ENCODE measurements at regions not wholly inside any gene's neighbourhood (a gene's known extent, or its start where the extent isn't known, plus 50 kb on each side); places are given as distances from the start of the nearest gene placed in this dataset.

DNA sequence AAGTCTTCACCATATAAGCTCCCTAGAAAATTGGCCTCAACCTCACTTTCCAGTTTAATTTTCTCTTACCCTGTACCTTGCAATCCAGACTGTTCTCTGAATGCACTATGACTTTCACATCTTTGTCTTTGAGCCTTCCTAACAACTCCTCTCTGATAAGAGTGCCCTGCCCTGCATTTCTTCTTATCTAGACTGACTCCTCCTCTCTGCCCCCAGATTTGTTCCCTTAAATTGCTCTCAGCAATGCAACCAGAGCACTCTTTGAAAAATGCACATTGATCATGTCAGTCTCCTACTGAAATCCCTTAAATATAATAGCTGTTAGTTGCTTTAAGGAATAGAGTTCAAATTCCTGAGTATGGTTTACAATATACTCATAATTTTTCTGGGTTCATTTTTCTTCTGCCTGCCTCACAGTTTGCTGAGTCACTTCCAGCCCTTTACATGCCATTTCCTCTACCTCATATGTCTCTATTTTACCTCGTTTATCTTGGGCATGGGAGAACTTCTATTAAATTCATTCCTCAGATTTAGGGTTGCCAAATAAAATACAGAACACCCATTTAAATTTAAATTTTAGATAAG lies 582.7 kb upstream of the AADAT start:
- TF ChIP-seq, protein P1, sequence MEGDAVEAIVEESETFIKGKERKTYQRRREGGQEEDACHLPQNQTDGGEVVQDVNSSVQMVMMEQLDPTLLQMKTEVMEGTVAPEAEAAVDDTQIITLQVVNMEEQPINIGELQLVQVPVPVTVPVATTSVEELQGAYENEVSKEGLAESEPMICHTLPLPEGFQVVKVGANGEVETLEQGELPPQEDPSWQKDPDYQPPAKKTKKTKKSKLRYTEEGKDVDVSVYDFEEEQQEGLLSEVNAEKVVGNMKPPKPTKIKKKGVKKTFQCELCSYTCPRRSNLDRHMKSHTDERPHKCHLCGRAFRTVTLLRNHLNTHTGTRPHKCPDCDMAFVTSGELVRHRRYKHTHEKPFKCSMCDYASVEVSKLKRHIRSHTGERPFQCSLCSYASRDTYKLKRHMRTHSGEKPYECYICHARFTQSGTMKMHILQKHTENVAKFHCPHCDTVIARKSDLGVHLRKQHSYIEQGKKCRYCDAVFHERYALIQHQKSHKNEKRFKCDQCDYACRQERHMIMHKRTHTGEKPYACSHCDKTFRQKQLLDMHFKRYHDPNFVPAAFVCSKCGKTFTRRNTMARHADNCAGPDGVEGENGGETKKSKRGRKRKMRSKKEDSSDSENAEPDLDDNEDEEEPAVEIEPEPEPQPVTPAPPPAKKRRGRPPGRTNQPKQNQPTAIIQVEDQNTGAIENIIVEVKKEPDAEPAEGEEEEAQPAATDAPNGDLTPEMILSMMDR (IDR thresholded peaks at IDR 0.05): no peak
- TF ChIP-seq POLR2A (IDR thresholded peaks at IDR 0.05): no peak
- TF ChIP-seq EP300 (IDR thresholded peaks at IDR 0.05): no peak
- TF ChIP-seq POLR2AphosphoS5 (IDR thresholded peaks at IDR 0.05): no peak
- no peak for DNase-seq
- H3K36me3 ChIP-seq: no peaks in the 10 kb centered on the region
- no peak overlapping the region for H3K27ac ChIP-seq
- WGBS, 5 donors: 2 to 12% (median 4%) methylated on average over 1 of the region's 1 CpG
- H3K9me3 ChIP-seq: no peaks in the 10 kb centered on the region
- no peaks in the 10 kb centered on the region for H3K4me1 ChIP-seq
- H3K4me3 ChIP-seq: no peak overlapping the region
- no peaks in the 10 kb centered on the region for H3K27me3 ChIP-seq
- intact Hi-C loops (cut with DNase I; ENCODE audit: low total_unique reads): no loop called here

DNA sequence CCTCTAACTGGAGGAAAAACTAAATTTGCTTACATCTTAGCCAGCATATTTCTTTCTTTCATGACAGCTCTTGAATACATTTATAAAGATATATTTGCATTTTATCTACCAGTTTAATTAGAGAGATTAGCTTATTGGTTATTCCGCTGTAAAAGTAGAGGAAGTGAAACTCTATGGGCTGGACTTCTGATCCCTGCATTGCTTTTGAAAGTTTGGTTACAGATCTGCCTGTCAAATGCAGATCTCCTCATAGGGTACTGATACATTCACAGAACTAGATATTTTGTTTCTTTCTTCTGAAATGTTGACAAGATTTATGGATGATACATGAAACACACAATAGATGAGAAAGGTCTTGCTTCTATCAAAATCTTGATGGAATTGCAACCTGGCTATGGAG lies 581.4 kb upstream of the AADAT start:
- no peak overlapping the region for H3K4me3 ChIP-seq
- no peak for DNase-seq
- no peak overlapping the region for H3K27ac ChIP-seq
- WGBS, 5 donors: 25 to 69% (median 46%) methylated on average over 1 of the region's 1 CpG
- H3K27me3 ChIP-seq: no peaks in the 10 kb centered on the region
- TF ChIP-seq POLR2A (IDR thresholded peaks at IDR 0.05): no peak
- TF ChIP-seq, protein P1 (IDR thresholded peaks at IDR 0.05): no peak
- TF ChIP-seq EP300 (IDR thresholded peaks at IDR 0.05): no peak
- no peak for TF ChIP-seq POLR2AphosphoS5 (IDR thresholded peaks at IDR 0.05)
- intact Hi-C loops (cut with DNase I; ENCODE audit: low total_unique reads): no loop called here
- no peaks in the 10 kb centered on the region for H3K4me1 ChIP-seq
- no peaks in the 10 kb centered on the region for H3K36me3 ChIP-seq
- H3K9me3 ChIP-seq: no peaks in the 10 kb centered on the region

DNA sequence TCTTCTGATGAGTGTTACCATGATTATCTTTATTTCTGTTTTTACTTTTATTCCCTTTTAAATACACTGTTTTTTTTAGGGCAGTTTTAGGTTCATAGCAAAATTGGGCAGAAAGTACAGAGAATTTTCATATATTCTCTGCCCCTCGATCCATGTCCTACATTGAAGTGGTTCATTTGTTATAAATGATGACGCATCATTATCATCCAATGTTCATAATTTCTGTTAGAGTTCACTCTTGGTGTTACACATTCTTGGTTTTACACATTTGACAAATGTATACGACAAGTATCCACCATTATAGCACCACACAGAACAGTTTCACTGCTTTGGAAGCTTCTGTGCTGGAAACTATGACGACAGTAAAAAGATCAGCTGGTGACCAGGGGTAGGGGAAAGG lies 578.1 kb upstream of the AADAT start:
- Histone ChIP-seq H3K4me1 (no peaks in the 10 kb centered on the region), H3K9me3 (no peaks in the 10 kb centered on the region), H3K27me3 (no peaks in the 10 kb centered on the region), H3K4me3 (no peak overlapping the region), H3K36me3 (no peaks in the 10 kb centered on the region), H3K27ac (no peak overlapping the region)
- WGBS, 5 donors: 86 to 92% (median 90%) methylated on average over 4 of the region's 4 CpGs
- intact Hi-C loops (cut with DNase I; ENCODE audit: low total_unique reads): no loop called here
- no peak for DNase-seq
- TF ChIP-seq EP300 (IDR thresholded peaks at IDR 0.05) (no peak), POLR2AphosphoS5 (IDR thresholded peaks at IDR 0.05) (no peak), POLR2A (IDR thresholded peaks at IDR 0.05) (no peak)
- TF ChIP-seq, protein P1 (IDR thresholded peaks at IDR 0.05): no peak

DNA sequence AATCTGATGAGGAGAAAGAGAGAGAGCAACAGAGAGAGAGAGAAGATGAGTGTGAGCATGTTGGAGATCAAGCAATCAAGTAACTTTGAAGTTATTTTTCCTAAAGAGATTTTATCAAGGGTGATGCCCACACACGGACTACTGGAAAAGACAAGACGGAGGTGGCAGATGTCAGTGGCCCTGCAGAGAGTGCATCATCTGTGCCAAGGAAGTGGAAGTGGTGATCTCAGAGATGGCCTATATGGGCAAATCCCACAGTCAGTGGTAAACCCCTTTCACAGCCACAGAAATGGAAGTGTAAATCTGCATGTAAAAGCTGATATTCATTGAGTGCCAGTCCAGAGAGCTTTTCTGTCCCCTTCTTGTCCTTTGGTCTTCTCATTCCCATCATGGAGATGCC lies 577.2 kb upstream of the AADAT start:
- intact Hi-C loops (cut with DNase I; ENCODE audit: low total_unique reads): no loop called here
- TF ChIP-seq, protein P1 (IDR thresholded peaks at IDR 0.05): no peak
- no peak for TF ChIP-seq POLR2AphosphoS5 (IDR thresholded peaks at IDR 0.05)
- no peak for TF ChIP-seq POLR2A (IDR thresholded peaks at IDR 0.05)

More for the DNA sequence above, 577.2 kb upstream of the AADAT start:
- Histone ChIP-seq H3K27me3 (no peaks in the 10 kb centered on the region), H3K9me3 (no peaks in the 10 kb centered on the region), H3K27ac (no peak overlapping the region), H3K4me1 (no peaks in the 10 kb centered on the region), H3K4me3 (no peak overlapping the region), H3K36me3 (no peaks in the 10 kb centered on the region)
- DNase-seq: no peak
- 61 to 93% (median 85%) methylated on average over 2 of the region's 2 CpGs for WGBS, 5 donors
